MM.1S (cell line): ENCODE measurements at regions not wholly inside any gene's neighbourhood (a gene's known extent, or its start where the extent isn't known, plus 50 kb on each side); places are given as distances from the start of the nearest gene placed in this dataset.

Experiments
- DNase-seq: peaks from one replicate; pipeline ENCODE4 v3.0.0-alpha.2; 2015
- H2AFZ ChIP-seq: fragments of 300-600 bp; sonication (generic); 2 replicates; pipeline ENCODE4 v1.6.0; 2016; ENCODE audit warnings: antibody characterized with exemption, low read length
- H3F3A ChIP-seq: fragments of 300-600 bp; sonication (generic); 2 replicates; pipeline ENCODE4 v1.6.1; 2016; ENCODE audit warnings: mild to moderate bottlenecking, antibody characterized with exemption, low read length, moderate library complexity, mixed read lengths; ENCODE audit not compliant: insufficient read depth
- H3K27ac ChIP-seq: fragments of 300-600 bp; sonication (generic); 2 replicates; pipeline ENCODE4 v1.5.1; 2016; ENCODE audit warnings: mild to moderate bottlenecking, low read length
- H3K27me3 ChIP-seq: fragments of 300-600 bp; sonication (generic); replicated peaks from 2 replicates; pipeline ENCODE4 v1.6.0; 2016; ENCODE audit warnings: low read length; ENCODE audit not compliant: insufficient read depth
- H3K36me3 ChIP-seq: fragments of 300-600 bp; sonication (generic); replicated peaks from 2 replicates; pipeline ENCODE4 v1.6.1; 2016; ENCODE audit warnings: mild to moderate bottlenecking, low read length, mixed read lengths; ENCODE audit not compliant: insufficient read depth
- H3K4me1 ChIP-seq: fragments of 300-600 bp; sonication (generic); 2 replicates; pipeline ENCODE4 v1.6.1; 2016; ENCODE audit warnings: low read length, mixed read lengths
- H3K4me2 ChIP-seq: fragments of 300-600 bp; sonication (generic); 2 replicates; pipeline ENCODE4 v1.6.0; 2016; ENCODE audit warnings: low read depth, low read length
- H3K4me3 ChIP-seq: fragments of 300-600 bp; sonication (generic); 2 replicates; pipeline ENCODE4 v1.5.1; 2016; ENCODE audit warnings: low read length, mixed read lengths
- H3K79me2 ChIP-seq: fragments of 300-600 bp; sonication (generic); 2 replicates; pipeline ENCODE4 v1.6.1; 2016; ENCODE audit warnings: mixed run types, low read length, mixed read lengths
- H3K9ac ChIP-seq: fragments of 300-600 bp; sonication (generic); 2 replicates; pipeline ENCODE4 v1.6.1; 2016; ENCODE audit warnings: low read length, mixed read lengths
- H3K9me2 ChIP-seq: fragments of 300-600 bp; sonication (generic); replicated peaks from 2 replicates; pipeline ENCODE4 v1.6.1; 2016; ENCODE audit warnings: mild to moderate bottlenecking, low read length, mixed read lengths; ENCODE audit not compliant: insufficient read depth
- H3K9me3 ChIP-seq: fragments of 300-600 bp; sonication (generic); replicated peaks from 2 replicates; pipeline ENCODE4 v1.6.1; 2016; ENCODE audit warnings: mild to moderate bottlenecking, low read length, mixed read lengths; ENCODE audit not compliant: insufficient read depth
- H4K20me1 ChIP-seq: fragments of 300-600 bp; sonication (generic); 2 replicates; pipeline ENCODE4 v1.6.1; 2016; ENCODE audit warnings: mild to moderate bottlenecking, low read length, moderate library complexity, mixed read lengths; ENCODE audit not compliant: insufficient read depth
- EZH2 ChIP-seq: fragments of 300-600 bp; sonication (generic); optimal IDR thresholded peaks from 2 replicates; pipeline ENCODE3; 2017; ENCODE audit warnings: low read depth, mild to moderate bottlenecking, antibody characterized with exemption, low read length, mixed read lengths
- EZH2phosphoT487 ChIP-seq: fragments of 300-600 bp; sonication (generic); IDR thresholded peaks from 2 replicates; pipeline ENCODE4 v1.6.1; 2018; ENCODE audit warnings: antibody characterized with exemption, low read length
- TF ChIP-seq, protein P1 (sequence below): fragments of 300-600 bp; sonication (generic); IDR thresholded peaks from 2 replicates; pipeline ENCODE4 v1.5.1; 2016; ENCODE audit warnings: antibody characterized with exemption, low read length, mixed read lengths

DNA sequence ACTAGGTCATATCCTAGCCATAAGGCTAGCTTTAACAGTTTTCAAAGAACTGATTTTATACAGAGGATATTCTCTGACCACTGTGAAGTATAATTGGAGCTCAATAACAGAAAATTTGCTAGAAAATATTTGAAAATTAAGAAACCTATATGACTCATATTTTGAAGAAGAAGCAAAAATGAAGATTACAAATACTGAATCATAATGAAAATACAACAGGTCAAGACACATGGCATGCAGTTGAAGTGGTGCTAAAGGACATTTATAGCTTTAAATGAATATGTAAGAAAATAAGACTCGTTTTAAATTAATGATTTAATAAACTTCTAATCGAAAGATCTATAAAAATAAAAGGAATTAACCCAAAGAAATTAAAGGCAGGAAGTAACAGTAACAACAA is 1234.6 kb downstream of the SLC16A7 start:
- H3K4me1 ChIP-seq: no peaks in the 10 kb centered on the region
- H3K27ac ChIP-seq: no peak overlapping the region
- H3K4me2 ChIP-seq: no peak overlapping the region
- H3F3A ChIP-seq: no peaks in the 10 kb centered on the region
- H3K4me3 ChIP-seq: no peak overlapping the region
- H3K36me3 ChIP-seq: no peaks in the 10 kb centered on the region
- H3K79me2 ChIP-seq: no peaks in the 10 kb centered on the region
- H2AFZ ChIP-seq: no peak overlapping the region
- no peak for DNase-seq
- H3K9ac ChIP-seq: no peak overlapping the region
- no peaks in the 10 kb centered on the region for H4K20me1 ChIP-seq
- no peaks in the 10 kb centered on the region for H3K9me3 ChIP-seq
- no peaks in the 10 kb centered on the region for H3K9me2 ChIP-seq
- TF ChIP-seq, protein P1, sequence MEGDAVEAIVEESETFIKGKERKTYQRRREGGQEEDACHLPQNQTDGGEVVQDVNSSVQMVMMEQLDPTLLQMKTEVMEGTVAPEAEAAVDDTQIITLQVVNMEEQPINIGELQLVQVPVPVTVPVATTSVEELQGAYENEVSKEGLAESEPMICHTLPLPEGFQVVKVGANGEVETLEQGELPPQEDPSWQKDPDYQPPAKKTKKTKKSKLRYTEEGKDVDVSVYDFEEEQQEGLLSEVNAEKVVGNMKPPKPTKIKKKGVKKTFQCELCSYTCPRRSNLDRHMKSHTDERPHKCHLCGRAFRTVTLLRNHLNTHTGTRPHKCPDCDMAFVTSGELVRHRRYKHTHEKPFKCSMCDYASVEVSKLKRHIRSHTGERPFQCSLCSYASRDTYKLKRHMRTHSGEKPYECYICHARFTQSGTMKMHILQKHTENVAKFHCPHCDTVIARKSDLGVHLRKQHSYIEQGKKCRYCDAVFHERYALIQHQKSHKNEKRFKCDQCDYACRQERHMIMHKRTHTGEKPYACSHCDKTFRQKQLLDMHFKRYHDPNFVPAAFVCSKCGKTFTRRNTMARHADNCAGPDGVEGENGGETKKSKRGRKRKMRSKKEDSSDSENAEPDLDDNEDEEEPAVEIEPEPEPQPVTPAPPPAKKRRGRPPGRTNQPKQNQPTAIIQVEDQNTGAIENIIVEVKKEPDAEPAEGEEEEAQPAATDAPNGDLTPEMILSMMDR: no peak
- TF ChIP-seq EZH2phosphoT487 (no peak), EZH2 (no peak)
- H3K27me3 ChIP-seq: no peaks in the 10 kb centered on the region

DNA sequence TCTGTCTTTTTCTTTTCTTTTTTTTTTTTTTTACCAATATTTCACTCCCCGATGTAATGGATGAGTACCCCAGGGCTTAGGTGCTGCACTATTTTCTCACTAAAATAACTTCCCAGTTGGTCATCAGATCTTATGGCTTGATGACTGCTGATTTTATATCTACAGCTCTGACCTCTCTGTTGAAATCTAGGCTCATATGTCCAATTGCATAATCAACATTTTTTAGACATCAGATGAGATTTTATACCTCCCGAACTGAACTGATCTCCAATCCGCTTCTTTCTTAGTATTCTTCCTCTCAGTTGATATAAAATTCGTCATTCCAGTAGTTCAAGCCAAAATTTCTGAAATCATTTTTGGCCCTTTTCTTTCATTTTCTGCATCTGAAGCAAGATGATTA is 1236.5 kb downstream of the SLC16A7 start:
- Histone ChIP-seq H3K4me1 (no peaks in the 10 kb centered on the region), H3K36me3 (no peaks in the 10 kb centered on the region), H2AFZ (no peak overlapping the region), H4K20me1 (no peaks in the 10 kb centered on the region), H3K9me3 (no peaks in the 10 kb centered on the region), H3K4me3 (no peak overlapping the region), H3K9me2 (no peaks in the 10 kb centered on the region), H3K27me3 (no peaks in the 10 kb centered on the region), H3K79me2 (no peaks in the 10 kb centered on the region), H3K4me2 (no peak overlapping the region), H3F3A (no peaks in the 10 kb centered on the region), H3K9ac (no peak overlapping the region), H3K27ac (no peak overlapping the region)
- TF ChIP-seq EZH2phosphoT487 (no peak), EZH2 (no peak)
- TF ChIP-seq, protein P1: no peak
- DNase-seq: no peak

DNA sequence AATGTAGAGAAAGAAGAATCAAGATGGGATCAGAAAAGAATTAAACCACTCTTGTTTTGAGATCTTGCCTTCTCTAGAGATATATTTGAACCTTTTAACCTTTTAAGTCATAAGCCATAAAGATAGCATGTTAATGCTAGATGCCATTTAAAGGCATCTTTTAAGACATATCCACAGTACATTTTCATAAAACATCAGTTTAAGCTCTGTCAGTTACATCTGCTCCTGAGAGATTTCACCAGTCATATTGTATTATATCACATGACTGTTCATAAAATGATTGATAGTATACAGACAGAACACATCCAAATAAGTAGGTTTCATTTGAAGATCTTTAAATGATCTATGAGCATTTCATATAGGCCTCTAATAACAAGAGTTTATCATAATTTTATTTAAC is 1238.5 kb downstream of the SLC16A7 start:
- H3K9me2 ChIP-seq: no peaks in the 10 kb centered on the region
- no peaks in the 10 kb centered on the region for H3K9me3 ChIP-seq
- H3K79me2 ChIP-seq: no peaks in the 10 kb centered on the region
- H3K4me3 ChIP-seq: no peak overlapping the region
- H3K4me2 ChIP-seq: no peak overlapping the region
- H3K27ac ChIP-seq: no peak overlapping the region
- H3K36me3 ChIP-seq: no peaks in the 10 kb centered on the region
- no peaks in the 10 kb centered on the region for H4K20me1 ChIP-seq
- H3K9ac ChIP-seq: no peak overlapping the region
- H3F3A ChIP-seq: no peaks in the 10 kb centered on the region
- no peaks in the 10 kb centered on the region for H3K4me1 ChIP-seq
- DNase-seq: no peak
- no peaks in the 10 kb centered on the region for H3K27me3 ChIP-seq
- no peak overlapping the region for H2AFZ ChIP-seq
- TF ChIP-seq, protein P1: no peak
- no peak for TF ChIP-seq EZH2
- TF ChIP-seq EZH2phosphoT487: no peak

DNA sequence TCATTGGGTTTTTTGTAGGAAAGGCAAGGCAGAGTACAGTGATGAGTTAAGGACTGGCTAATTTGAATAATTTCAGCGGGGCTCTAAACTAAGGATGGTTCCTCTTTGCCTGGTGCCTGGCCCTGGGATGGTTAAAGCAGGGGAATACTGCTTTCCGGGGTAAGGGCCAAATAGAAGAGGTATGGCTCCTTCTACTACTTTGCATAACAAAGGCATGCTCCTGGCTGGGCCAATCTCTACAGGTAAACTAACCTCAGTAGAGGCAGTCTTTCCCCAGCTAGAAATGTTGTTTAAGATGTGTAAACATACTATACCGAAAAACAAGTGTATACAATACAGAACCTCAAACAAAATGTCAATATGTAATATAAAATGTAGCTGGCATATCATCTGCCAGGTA is 1239.0 kb downstream of the SLC16A7 start:
- DNase-seq: no peak
- no peaks in the 10 kb centered on the region for H3K27me3 ChIP-seq
- H3K79me2 ChIP-seq: no peaks in the 10 kb centered on the region
- H3K36me3 ChIP-seq: no peaks in the 10 kb centered on the region
- no peaks in the 10 kb centered on the region for H3F3A ChIP-seq
- no peaks in the 10 kb centered on the region for H3K9me2 ChIP-seq
- no peak overlapping the region for H2AFZ ChIP-seq
- no peak overlapping the region for H3K4me3 ChIP-seq
- TF ChIP-seq, protein P1: no peak
- TF ChIP-seq EZH2 (no peak), EZH2phosphoT487 (no peak)
- no peak overlapping the region for H3K9ac ChIP-seq
- no peak overlapping the region for H3K4me2 ChIP-seq
- no peaks in the 10 kb centered on the region for H4K20me1 ChIP-seq
- H3K9me3 ChIP-seq: no peaks in the 10 kb centered on the region
- H3K4me1 ChIP-seq: no peaks in the 10 kb centered on the region
- no peak overlapping the region for H3K27ac ChIP-seq
